AG20443 (cell line): ENCODE measurements at regions not wholly inside any gene's neighbourhood (a gene's known extent, or its start where the extent isn't known, plus 50 kb on each side); places are given as distances from the start of the nearest gene placed in this dataset.

Source experiments
- DNase-seq: peaks from one replicate; pipeline ENCODE4 v3.0.0; 2012; ENCODE audit warnings: low spot score, mixed read lengths

- no peak for DNase-seq
Measured at GRCh38 chr16:14360326-14361037, 269.6 kb downstream of the PARN start.

DNA sequence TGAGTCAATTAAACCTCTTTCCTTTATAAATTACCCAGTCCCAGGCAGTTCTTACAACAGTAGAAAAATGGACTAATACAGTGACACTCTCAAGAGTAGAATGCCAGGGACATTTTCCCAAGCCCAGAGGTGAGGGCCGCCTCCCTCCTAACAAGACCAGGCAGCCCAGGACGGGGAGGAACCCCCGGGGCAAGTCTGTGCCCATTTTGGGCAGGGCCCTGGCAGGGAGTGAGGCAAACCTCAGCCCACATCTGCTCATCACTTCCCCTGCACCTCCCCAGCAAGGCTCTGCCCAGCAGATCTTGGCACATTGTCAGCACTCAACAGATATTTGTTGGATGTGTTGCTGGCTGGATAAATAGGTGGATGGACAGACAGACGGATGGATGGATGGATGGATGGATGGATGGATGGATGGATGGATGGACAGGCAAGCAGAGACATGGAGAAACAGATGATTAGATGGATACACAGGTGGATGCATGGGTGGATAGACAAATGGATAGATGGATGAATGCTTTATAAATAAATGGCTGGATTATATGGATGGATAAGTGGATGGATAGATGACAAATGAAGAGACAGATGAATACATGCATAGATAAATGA, 271.3 kb downstream of the PARN start:
- DNase-seq: no peak

GRCh38 chr16:14357328-14357727, 272.7 kb downstream of the PARN start:
- DNase-seq: no peak

DNA sequence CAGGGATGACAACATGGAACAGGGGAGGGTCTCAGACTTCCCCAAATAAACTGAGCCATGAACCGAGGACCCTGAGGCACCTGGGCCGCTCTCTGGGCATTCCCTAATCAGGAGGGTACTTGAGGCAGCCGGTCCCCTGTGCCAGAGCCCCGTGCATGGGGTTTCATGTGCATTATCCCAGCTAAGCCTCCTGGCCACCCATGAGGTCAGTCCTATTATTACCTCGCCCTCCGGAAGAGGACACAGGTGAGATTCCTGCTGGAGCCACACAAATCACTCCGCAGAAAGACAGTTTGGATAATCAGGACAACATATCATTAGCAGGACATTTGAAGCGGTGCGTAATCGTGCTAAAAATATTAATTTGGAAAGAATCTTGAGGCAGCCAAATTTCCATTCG, 274.0 kb downstream of the PARN start:
- no peak for DNase-seq

- DNase-seq: no peak
Measured at GRCh38 chr16:14354561-14355351, 275.3 kb downstream of the PARN start.

DNA sequence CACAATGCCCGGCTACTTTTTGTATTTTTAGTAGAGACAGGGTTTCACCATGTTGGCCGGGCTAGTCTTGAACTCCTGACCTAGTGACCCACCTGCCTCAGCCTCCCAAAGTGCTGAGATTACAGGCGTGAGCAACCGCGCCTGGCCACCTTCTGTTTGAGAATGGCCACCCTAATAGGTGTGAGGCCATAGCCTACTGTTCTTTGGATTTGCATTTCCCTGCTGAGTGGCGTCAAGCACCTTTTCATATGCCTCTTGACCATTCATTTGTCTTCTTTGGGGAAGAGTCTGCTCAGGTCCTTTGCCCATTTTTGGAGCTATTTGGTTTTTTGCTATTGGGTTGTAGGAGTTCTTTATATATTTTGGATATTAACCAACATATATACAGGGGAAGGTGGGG, 276.7 kb downstream of the PARN start:
- no peak for DNase-seq

- no peak for DNase-seq
Measured at GRCh38 chr16:14351647-14352046, 278.4 kb downstream of the PARN start.

GRCh38 chr16:14350626-14351025, 279.4 kb downstream of the PARN start:
- no peak for DNase-seq

- DNase-seq: no peak
Measured at GRCh38 chr16:14350081-14350480, 279.0 kb downstream of the MRTFB start.

- DNase-seq: no peak
Measured at GRCh38 chr16:14347706-14348105, 276.6 kb downstream of the MRTFB start.

DNA sequence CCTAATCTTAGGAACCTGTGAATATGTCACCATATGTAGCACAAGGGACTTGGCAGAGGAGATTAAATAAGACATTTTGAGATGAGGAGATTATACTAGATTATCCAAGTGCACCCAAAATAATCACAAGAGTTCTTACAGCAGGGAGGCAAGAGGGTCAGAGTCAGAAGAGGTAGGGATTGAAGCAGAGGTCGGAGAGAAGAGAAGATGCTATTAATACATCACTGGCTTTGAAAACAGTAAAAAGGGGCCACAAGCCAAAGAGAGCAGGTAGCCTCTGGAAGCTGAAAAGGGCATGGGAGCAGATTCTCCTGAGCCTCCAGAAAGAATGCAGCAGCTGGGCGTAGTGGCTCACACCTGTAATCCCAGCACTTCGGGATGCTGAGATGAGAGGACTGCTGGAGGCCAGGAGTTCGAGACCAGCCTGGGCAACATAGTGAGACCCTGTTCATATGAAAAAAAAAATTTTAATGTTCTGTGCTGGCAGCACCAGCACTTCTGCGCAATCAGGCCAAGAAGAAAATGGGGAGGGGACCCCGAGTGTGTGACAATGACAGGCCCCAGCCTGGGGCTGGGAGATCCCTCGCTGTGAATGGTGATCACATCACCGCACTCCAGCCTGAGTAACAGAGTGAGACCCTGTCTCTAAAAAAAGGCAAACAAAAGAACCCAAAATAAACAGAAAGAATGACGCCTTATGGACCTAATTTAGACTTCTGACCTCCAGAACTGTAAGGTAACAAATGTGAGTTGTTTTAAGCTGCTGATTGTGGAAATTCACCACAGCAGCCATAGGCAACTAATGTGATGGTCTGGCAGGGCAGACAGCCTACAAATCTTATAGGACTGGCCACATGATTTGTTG, 275.4 kb downstream of the MRTFB start:
- no peak for DNase-seq

DNA sequence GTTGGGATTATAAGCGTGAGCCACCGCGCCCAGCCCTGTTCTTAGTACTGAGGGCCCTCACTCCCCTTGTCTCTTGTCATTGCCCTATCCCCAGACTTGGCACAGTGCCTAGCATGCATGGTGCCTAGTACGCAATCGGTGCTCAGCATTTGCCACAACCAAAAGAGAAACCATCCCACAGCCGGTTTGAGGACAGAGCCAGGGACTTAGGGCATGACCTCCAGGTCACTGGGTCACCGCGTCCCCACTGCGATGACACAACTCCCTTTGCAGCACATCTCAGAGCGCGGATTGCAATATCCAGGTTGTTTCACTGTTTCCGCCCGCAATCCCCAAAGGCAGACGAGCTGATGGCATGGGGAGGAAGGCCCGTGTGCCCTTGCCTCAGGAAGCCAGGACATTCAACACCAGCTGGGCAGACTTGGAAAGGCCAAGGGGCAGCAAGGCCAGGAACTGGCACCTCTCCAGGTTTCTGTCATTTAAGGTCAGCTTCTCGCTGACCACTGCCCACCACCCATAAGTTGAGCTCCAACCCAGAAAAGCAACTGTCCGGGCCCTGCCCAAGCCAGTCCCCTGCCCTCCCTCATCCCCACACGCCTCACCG, 274.5 kb downstream of the MRTFB start:
- no peak for DNase-seq

DNA sequence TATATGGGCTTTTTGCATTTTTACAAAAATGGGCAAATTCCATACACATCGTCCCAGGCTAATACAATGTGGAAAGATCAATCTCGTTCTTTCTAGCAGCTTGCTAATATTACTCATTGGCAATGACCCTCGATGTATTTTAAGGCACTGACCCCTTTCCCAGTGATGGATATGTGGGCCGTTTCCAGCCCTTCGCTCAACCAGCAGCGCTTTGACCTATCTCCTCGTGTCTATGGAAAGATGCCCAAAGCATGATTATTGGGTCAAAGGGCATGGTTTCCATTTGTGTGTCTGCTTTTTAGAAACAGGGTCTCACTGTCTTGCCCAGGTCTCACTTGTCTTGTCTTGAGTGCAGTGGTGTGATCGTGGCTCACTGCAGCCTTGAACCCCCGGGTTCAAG, 273.8 kb downstream of the MRTFB start:
- no peak for DNase-seq

DNA sequence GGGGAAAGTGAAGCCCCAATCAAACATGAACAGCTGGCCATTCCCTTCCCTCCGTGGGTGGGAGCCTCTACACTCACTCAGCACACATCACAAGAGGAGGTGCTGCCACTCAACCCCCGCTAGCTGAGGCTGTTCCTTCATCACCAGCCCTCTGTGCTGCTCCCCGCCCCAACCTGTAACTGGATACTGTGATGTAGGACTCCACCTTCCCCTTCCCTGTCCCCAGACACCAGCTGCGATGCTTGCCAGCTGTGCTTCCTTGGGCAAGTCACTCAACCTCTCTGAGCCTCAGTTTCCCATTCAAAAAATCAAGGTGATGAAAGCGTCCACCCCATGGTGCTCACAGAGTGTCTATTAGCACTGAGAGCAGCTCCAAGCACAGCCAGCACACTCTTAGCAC, 273.2 kb downstream of the MRTFB start:
- no peak for DNase-seq

GRCh38 chr16:14341324-14342225, 270.5 kb downstream of the MRTFB start:
- no peak for DNase-seq

- no peak for DNase-seq
Measured at GRCh38 chr16:14339694-14340093, 268.6 kb downstream of the MRTFB start.

DNA sequence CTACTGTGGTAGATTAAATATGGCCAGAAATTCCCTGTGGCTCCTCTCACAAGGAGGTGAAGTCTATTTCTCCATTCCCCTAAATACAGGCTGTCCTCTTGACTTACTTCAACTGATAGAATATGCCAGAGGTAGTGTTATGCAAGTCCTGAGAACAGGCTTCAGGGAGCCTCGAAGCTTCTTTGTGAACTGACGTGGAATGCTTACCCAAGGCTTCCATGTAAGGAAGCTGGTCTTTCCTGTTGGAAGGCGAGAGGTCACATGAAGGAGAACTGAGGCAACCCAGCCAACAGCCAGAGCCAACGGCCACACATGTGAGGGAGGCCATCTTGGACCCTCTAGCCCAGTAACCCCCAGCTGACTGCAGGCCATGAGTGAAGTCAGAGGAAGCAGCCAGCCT, 267.9 kb downstream of the MRTFB start:
- no peak for DNase-seq

- no peak for DNase-seq
Measured at GRCh38 chr16:14338236-14338635, 267.1 kb downstream of the MRTFB start.

GRCh38 chr16:14337303-14338191, 266.4 kb downstream of the MRTFB start:
- DNase-seq: peak; percentile 79

DNA sequence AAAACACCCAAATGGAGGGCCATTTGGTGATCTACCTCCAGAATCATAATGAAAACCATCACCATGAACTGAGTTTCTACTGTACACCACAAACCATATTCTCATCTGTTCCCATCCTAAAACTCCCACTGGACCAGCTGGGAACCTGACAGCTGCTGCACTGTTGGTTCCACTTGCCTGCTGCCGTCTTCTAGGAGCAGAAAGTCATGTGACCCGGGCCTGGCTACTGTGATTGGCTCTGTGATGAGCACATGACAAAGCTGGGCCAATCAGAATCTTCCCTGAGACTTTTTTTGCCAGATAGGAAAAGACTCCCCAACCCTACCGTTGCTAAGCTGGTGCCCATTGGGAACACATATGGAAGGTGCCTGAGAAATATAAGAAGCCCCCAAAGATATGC, 264.2 kb downstream of the MRTFB start:
- DNase-seq: no peak
